Colonic mucosa (tissue), 4 donors: ENCODE measurements at regions not wholly inside any gene's neighbourhood (a gene's known extent, or its start where the extent isn't known, plus 50 kb on each side); places are given as distances from the start of the nearest gene placed in this dataset.

Experiments
- DNase-seq: peaks from one replicate; pipeline ENCODE4 v3.0.0-alpha.2; 2020
- H3K27ac ChIP-seq: fragments of 200-600 bp; one replicate; pipeline ENCODE4 v1.8.0; 2021
- H3K27me3 ChIP-seq: fragments of 200-600 bp; one replicate; pipeline ENCODE4 v1.8.0; 2021
- H3K36me3 ChIP-seq: fragments of 200-600 bp; one replicate; pipeline ENCODE4 v1.8.0; 2021
- H3K4me1 ChIP-seq: fragments of 200-600 bp; one replicate; pipeline ENCODE4 v1.8.0; 2021; ENCODE audit warnings: mild to moderate bottlenecking
- H3K4me3 ChIP-seq: fragments of 200-600 bp; one replicate; pipeline ENCODE4 v1.8.0; 2021
- H3K9ac ChIP-seq, 2 donors: one replicate each; pipeline ENCODE4 v1.7.0; 2013; ENCODE audit warnings: control low read depth in 2 of 2, low read depth in 2 of 2, low read length in 2 of 2
- H3K9me3 ChIP-seq: fragments of 200-600 bp; one replicate; pipeline ENCODE4 v1.8.0; 2021
- intact Hi-C: fragments of 100-400 bp; cut with DNase I; formaldehyde crosslinking; loops from one replicate; pipeline ENCODE4 v1.14.1; 2022
- TF ChIP-seq, protein P1 (sequence below): fragments of 200-600 bp; IDR thresholded peaks from one replicate; pipeline ENCODE4 v1.8.0; 2022; ENCODE audit warnings: antibody characterized with exemption, mild to moderate bottlenecking
- donor health status: healthy.
- donor health status: DM: no; HTN: no; CAD: no.
- donor health status: DM: no; HTN: no; CAD: no.

DNA sequence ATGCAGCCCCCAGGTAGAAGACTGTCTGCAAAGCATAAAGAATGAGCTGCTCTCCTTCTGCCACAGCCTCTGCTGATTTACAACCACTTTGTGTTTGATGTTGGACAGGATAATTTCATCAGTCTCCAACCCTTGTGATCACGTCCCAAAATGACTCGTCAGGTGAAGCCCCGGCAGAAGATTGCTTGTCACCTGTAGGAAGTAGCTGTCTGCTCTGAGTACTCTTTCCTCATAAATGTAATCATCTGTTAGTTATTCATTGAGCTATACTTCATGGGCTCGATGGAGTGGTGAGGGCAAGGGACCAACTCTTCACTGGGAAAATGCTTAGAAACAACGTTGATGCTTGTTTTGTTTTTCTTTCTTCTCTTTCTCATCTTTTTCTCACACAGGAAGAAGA is 290.9 kb upstream of the SP8 start:
- no peak overlapping the region for H3K9ac ChIP-seq
- intact Hi-C loops: no loop called here
- TF ChIP-seq, protein P1, sequence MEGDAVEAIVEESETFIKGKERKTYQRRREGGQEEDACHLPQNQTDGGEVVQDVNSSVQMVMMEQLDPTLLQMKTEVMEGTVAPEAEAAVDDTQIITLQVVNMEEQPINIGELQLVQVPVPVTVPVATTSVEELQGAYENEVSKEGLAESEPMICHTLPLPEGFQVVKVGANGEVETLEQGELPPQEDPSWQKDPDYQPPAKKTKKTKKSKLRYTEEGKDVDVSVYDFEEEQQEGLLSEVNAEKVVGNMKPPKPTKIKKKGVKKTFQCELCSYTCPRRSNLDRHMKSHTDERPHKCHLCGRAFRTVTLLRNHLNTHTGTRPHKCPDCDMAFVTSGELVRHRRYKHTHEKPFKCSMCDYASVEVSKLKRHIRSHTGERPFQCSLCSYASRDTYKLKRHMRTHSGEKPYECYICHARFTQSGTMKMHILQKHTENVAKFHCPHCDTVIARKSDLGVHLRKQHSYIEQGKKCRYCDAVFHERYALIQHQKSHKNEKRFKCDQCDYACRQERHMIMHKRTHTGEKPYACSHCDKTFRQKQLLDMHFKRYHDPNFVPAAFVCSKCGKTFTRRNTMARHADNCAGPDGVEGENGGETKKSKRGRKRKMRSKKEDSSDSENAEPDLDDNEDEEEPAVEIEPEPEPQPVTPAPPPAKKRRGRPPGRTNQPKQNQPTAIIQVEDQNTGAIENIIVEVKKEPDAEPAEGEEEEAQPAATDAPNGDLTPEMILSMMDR: no peak

DNA sequence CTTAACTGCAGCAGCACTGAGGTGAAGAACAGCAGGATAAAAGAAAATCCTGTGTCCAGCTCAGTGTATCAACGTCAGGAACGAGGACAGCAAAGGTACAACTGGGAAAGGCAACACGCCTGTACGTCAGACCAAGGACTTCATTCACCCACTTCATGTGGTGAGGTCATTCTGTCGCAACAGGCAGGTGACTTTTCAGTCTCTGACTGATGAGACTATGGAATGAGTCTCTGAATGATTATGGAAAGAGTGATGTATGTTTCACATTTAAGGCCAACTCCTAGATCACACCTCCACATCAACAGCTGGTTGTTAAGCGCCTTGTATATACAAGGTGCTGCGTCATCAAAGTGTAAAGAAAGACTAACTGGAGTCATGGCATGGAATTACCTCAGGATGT is 297.6 kb upstream of the SP8 start:
- TF ChIP-seq, protein P1: no peak
- Histone ChIP-seq H3K9ac (no peak overlapping the region), H3K4me1 (no peaks in the 10 kb centered on the region), H3K27ac (no peak overlapping the region), H3K27me3 (no peaks in the 10 kb centered on the region), H3K36me3 (no peaks in the 10 kb centered on the region), H3K4me3 (no peak overlapping the region), H3K9me3 (no peaks in the 10 kb centered on the region)
- intact Hi-C loops: no loop called here
- DNase-seq: no peak

More for the DNA sequence above, 290.9 kb upstream of the SP8 start:
- Histone ChIP-seq H3K4me1 (no peaks in the 10 kb centered on the region), H3K27me3 (no peaks in the 10 kb centered on the region), H3K27ac (no peak overlapping the region), H3K36me3 (no peaks in the 10 kb centered on the region), H3K4me3 (no peak overlapping the region), H3K9me3 (no peaks in the 10 kb centered on the region)
- no peak for DNase-seq

DNA sequence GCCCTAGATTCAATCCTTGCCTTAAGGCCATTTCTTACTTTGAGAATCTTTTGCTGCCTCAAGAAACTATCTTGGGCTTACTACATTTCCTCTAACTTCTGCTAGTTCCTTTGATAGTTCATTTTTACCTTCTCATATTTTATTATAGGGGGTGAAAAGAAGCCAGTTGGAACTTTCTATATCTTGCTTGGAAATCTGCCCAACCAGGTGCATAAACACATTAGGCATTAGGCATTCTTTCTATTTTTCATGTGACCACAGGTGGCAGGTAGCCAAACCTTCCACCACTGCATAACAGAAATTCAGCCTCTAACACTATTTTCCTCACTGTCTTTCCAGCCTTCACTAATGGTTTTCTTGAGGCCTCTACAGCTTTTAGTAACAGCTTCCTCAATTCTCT is 300.0 kb upstream of the SP8 start:
- intact Hi-C loops: no loop called here
- no peaks in the 10 kb centered on the region for H3K4me1 ChIP-seq
- H3K36me3 ChIP-seq: no peaks in the 10 kb centered on the region
- no peak overlapping the region for H3K27ac ChIP-seq
- no peak overlapping the region for H3K9ac ChIP-seq
- DNase-seq: no peak
- no peak overlapping the region for H3K4me3 ChIP-seq
- no peaks in the 10 kb centered on the region for H3K27me3 ChIP-seq
- H3K9me3 ChIP-seq: no peaks in the 10 kb centered on the region
- TF ChIP-seq, protein P1: no peak

DNA sequence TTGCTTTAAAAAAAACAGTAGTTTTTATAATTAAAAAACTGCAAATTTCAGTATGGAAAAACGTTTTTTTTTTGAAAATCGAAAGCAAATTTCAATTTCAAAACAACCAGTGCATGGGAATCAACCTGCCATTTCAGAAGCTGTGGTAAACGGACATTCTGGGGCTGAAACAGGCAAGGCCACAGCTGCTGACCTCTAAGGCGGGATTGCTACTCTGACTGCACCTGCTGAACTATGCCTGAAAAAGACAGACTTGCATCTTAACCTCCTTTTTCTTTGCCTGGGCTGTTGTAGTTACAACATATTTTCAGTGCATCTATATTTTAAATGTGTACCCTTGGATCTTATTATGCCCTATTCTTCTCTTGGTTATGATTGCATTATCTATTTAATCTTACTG is 303.0 kb upstream of the SP8 start:
- TF ChIP-seq, protein P1: no peak
- intact Hi-C loops: no loop called here
- Histone ChIP-seq H3K4me3 (no peak overlapping the region), H3K9me3 (no peaks in the 10 kb centered on the region), H3K9ac (no peak overlapping the region), H3K4me1 (no peaks in the 10 kb centered on the region), H3K27ac (no peak overlapping the region), H3K36me3 (no peaks in the 10 kb centered on the region), H3K27me3 (no peaks in the 10 kb centered on the region)
- no peak for DNase-seq

DNA sequence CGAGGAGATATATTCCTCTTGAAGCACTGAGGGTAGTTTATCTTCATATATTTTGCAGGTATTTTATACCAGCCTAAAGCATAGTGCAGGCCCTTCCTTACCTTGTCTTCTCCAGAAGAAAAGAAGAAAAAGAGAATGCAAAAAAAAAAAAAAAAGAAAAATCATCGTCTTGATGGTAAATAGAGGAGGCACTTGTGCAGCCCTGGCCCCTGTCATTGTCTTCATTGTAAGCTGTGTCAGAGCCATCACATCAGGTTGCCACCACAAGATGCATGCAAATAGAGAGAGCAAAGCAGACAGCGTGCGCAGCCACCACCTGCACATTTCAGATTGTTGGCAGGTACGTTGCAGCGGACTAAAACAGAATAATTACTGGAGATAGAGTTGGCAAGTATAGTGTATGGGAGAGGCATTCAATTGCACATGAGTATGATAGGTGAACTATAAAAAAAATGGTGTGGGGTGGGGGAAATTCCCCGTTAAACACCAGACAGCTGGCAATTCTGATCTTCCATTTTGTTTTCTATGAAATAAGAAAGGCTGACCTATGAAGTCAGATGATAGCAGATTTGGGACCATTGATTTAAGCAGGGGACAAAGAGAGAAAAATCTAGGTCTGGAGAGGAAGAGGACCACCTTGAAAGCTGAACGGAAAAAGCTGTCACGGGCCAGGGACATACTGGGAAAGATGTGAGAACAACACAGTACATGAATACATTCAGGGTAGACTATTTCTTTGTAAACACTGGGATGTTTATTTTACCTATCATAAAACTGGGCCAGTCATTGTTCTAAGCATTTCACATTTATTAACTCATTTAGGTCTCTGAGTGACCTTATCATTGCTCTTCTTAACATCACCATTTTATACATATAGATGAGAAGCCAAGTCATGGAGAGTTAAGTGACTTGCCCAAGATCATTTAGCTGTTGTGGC is 306.3 kb upstream of the SP8 start:
- Histone ChIP-seq H3K27me3 (no peaks in the 10 kb centered on the region), H3K27ac (peak overlapping the region; percentile 11), H3K9ac (no peak overlapping the region), H3K9me3 (no peaks in the 10 kb centered on the region), H3K4me3 (no peak overlapping the region), H3K36me3 (no peaks in the 10 kb centered on the region), H3K4me1 (no peaks in the 10 kb centered on the region)
- intact Hi-C loops: no loop called here
- TF ChIP-seq, protein P1: no peak
- peak; percentile 32 for DNase-seq
